Left ventricle myocardium superior (tissue), 1 donor: ENCODE measurements at regions not wholly inside any gene's neighbourhood (a gene's known extent, or its start where the extent isn't known, plus 50 kb on each side); places are given as distances from the start of the nearest gene placed in this dataset.
"Not testable (repeated sequence)": the region's sequence is repeated elsewhere in the genome, so short reads cannot be mapped to it uniquely, and the experiment has no call there.

Source experiments
- ATAC-seq: fragments of 200-7000 bp; cut with Tn5 transposase; one replicate; pipeline ENCODE4 v1.9.1; 2020; ENCODE audit warnings: mild to moderate bottlenecking, moderate library complexity
- DNase-seq: peaks from one replicate; pipeline ENCODE4 v3.0.0-alpha.2; 2020
- intact Hi-C: fragments of 100-400 bp; cut with micrococcal nuclease; formaldehyde crosslinking; loops from one replicate; pipeline ENCODE4 v1.11.0; 2022
- donor health status: DM: no; HTN: yes; CAD: no; lungs with severe emphysema.

DNA sequence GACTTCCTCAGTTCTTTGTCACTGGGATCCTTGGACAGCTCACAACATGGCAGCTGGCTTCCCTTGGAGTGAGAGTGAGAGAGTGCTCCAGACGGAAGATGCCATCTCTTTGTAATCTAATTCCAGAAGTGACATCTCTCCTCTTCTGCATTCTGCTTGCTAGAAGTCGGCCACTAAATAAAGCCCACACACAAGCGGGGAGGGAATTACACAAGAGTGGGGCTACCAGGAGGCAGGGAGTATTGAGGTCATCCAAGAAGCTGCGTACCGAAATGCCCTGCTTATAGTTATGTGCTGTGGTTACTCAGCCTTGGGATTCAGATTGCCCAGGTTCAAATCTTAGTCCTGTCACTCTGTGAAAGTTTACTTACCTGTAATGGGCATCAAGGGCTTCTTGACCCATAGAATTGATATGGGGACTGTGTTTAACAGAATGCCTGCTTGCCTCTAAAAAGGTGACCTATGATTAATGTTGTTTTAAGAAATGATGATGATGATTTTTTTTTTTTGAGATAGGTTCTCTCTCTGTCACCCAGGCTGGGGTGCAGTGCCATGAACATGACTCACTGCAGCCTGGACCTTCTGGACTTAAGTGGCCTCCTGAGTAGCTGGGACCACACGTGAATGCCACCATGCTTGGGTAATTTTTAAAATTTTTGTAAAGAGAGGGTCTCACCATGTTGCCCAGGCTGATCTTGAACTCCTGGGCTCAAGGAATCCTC is 120.9 kb upstream of the HS3ST2 start:
- intact Hi-C loops, result no loop called here
- DNase-seq (no peak), ATAC-seq (no peak)

DNA sequence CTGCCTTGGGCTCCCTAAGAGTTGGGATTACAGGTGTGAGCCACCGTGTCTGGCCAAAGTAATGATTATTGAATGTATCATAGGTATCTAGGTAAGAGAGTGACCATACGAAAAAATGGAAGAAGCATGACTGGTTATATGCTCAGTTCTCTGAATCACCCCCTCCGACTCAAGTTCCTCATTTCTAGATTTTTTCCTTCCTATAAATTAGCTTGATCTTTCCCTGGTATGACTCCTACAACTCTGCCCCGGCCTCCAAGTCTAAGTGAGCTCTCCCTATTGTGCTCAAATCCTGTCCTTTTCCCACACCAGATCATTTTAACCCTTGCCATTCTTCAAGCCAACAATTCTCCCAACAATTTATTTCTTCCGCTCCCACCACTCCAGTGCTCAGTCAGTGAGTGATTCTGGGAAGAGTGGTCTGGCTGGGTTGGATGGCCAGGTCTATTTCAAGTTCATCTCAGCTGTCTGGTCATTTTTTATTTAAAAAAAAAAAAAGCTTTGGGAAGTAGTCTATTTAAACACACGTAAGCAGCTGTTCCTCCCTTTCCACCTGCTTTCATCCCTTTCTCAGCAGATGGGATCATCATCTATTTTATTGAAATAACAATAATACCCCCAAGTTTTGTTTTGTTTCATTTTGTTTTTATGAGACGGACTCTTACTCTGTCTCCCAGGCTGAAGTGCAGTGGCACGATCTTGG is 120.2 kb upstream of the HS3ST2 start:
- intact Hi-C loops, result no loop called here
- ATAC-seq, result no peak

DNA sequence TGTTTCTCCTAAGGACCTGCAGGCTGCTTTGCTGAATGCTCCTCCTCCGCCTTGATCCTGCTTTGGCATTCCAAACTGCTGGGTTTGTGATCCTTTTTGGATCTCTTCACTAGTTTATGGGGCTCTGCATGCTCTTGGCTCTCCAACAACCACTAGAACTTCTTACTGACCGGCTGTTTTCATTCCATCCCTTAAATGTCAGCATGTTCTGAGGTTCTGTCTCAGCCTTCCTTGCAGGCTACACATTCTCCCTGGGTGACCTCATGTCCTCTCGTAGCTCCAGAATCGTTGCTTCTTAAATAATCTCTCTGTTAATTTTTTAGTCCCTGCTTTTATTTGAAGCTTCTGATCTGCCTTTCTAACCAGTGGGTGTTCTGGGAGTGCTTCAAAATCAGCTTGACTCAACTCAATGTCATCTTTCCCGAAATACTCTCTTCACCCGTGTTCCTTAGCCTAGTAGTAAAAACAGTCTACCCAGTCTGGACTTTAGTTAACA is 119.0 kb upstream of the HS3ST2 start:
- ATAC-seq (peak; percentile 96), DNase-seq (no peak)
- intact Hi-C loops, result no loop called here

More for the DNA sequence above, 120.2 kb upstream of the HS3ST2 start:
- DNase-seq, result no peak

- not testable (repeated sequence) for ATAC-seq, DNase-seq
- intact Hi-C loops, result loop anchor here (2.0 kb wide), 1 partner anchor 1115 kb away; no protein-coding TSS in a partner anchor
These were observed 118.2 kb upstream of the HS3ST2 start for GRCh38 chr16:22695773-22696172.

- DNase-seq (no peak), ATAC-seq (no peak)
- intact Hi-C loops, result no loop called here
These were observed 114.6 kb upstream of the HS3ST2 start for GRCh38 chr16:22699356-22699755.

GRCh38 chr16:22705799-22706198 is 108.2 kb upstream of the HS3ST2 start:
- DNase-seq (no peak), ATAC-seq (no peak)
- intact Hi-C loops, result no loop called here

GRCh38 chr16:22710326-22710725 is 103.6 kb upstream of the HS3ST2 start:
- ATAC-seq (no peak), DNase-seq (no peak)
- intact Hi-C loops, result no loop called here

GRCh38 chr16:22711847-22712246 is 102.1 kb upstream of the HS3ST2 start:
- intact Hi-C loops, result no loop called here
- DNase-seq (no peak), ATAC-seq (no peak)

GRCh38 chr16:22712471-22712870 is 101.5 kb upstream of the HS3ST2 start:
- DNase-seq, result no peak
- intact Hi-C loops, result no loop called here
- ATAC-seq, result no peak

- intact Hi-C loops, ATAC-seq, DNase-seq: not testable (repeated sequence)
These were observed 95.4 kb upstream of the HS3ST2 start for GRCh38 chr16:22718598-22718997.

- no peak for ATAC-seq
- intact Hi-C loops, result no loop called here
- no peak for DNase-seq
These were observed 94.0 kb upstream of the HS3ST2 start for GRCh38 chr16:22719945-22720344.

DNA sequence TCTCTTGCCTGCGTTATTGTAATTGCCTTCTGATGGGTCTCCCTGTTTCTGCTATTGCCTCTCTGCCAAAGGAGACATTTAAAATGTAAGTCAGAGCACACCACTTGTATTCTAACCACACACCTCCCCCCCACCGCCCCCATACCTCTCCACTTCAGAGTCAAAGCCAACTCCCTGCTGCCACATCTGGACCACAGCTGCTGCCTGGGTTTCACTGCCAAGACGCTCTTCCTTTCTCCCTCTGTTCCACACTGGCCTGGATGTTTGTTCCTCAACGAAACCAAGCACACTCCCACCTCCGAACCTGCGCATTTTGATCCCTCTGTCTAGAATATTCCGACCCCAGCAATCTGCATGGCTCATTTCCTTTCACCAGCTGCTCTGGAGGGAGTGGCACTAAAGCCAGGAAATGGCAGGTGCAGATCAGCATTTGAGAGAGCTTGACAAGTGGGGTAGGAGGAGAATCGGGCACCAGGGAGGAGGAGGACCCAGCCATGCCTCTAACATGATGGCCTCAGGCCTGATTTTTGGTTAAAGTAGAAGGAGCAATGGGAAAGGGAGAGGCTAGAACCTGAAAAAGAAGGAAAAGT is 92.4 kb upstream of the HS3ST2 start:
- intact Hi-C loops, result no loop called here
- DNase-seq (peak; percentile 35), ATAC-seq (peak; percentile 93)

- ATAC-seq, intact Hi-C loops, DNase-seq: not testable (repeated sequence)
These were observed 91.1 kb upstream of the HS3ST2 start for GRCh38 chr16:22722551-22723541.

DNA sequence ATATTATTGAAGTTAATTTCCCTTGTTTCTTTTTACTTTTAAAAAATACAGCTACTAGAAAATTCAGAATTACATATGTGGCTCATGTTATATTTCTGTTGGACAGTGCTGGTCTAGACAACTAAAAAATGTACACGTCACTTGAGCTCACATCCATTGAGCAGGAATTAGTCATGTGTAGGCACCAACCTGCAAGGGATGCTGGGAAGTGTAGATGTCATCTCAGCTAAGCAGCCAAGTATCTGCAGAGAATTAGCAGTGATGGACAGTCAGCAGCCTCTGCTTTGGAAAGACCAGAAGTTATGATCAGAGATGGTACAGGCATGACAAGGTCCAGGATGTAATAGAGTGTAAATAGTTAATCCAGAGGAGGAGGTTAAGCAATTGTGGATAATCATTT is 87.1 kb upstream of the HS3ST2 start:
- DNase-seq, result no peak
- no peak for ATAC-seq
- intact Hi-C loops, result no loop called here

- ATAC-seq, result no peak
These were observed 86.4 kb upstream of the HS3ST2 start for GRCh38 chr16:22727285-22728166.

GRCh38 chr16:22728167-22728836 is 85.7 kb upstream of the HS3ST2 start:
- DNase-seq, result no peak
- ATAC-seq, result peak; percentile 67
- intact Hi-C loops, result no loop called here

More at GRCh38 chr16:22727285-22728166, 86.4 kb upstream of the HS3ST2 start:
- DNase-seq, result no peak
- intact Hi-C loops, result no loop called here

GRCh38 chr16:22732400-22732799 is 81.6 kb upstream of the HS3ST2 start:
- intact Hi-C loops, result no loop called here
- no peak for ATAC-seq
- no peak for DNase-seq
